ENCODE measurements at regions not wholly inside any gene's neighbourhood (a gene's known extent, or its start where the extent isn't known, plus 50 kb on each side); places are given as distances from the start of the nearest gene placed in this dataset.
"Not testable (repeated sequence)": the region's sequence is repeated elsewhere in the genome, so short reads cannot be mapped to it uniquely, and the experiment has no call there.

- H3K36me3 ChIP-seq, result no peaks in the 10 kb centered on the region
- no peaks in the 10 kb centered on the region for H3K4me1 ChIP-seq
- DNase-seq (no peak), ATAC-seq (no peak)
- TF ChIP-seq CTCF (IDR thresholded peaks at IDR 0.05), result no peak
- no peak overlapping the region for H3K4me3 ChIP-seq
- H3K27ac ChIP-seq, result no peak overlapping the region
- H3K27me3 ChIP-seq (ENCODE audit: low read depth), result no peaks in the 10 kb centered on the region
- intact Hi-C loops (cut with DNase I), result no loop called here
- H3K9me3 ChIP-seq, result peaks cover 14% of the 10 kb centered on the region
These were observed 724.6 kb upstream of the NRP1 start for GRCh38 chr10:34058845-34059614.

DNA sequence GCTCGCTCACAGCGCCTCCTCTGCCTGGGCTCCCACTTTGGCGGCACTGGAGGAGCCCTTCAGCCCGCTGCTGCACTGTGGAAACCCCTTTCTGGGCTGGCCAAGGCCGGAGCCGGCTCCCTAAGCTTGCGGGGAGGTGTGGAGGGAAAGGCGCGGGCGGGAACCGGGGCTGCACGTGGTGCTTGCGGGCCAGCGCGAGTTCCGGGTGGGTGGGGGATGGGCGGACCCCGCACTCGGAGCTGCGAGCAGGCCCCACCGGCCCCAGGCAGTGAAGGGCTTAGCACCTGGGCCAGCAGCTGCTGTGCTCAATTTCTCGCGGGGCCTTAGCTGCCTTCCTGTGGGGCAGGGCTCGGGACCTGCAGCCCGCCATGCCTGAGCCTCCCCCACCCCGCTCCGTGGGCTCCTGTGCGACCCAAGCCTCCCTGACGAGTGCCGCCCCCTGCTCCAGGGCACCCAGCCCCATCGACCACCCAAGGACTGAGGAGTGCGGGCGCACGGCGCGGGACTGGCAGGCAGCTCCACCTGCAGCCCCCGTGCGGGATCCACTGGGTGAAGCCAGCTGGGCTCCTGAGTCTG lies 721.0 kb upstream of the NRP1 start:
- H3K27ac ChIP-seq; H3K4me1 ChIP-seq; ATAC-seq; H3K27me3 ChIP-seq (ENCODE audit: low read depth); H3K4me3 ChIP-seq; H3K9me3 ChIP-seq; H3K36me3 ChIP-seq; intact Hi-C loops (cut with DNase I); DNase-seq: not testable (repeated sequence)

- Histone ChIP-seq H3K9me3 (no peaks in the 10 kb centered on the region), H3K4me3 (no peak overlapping the region), H3K27ac (no peak overlapping the region), H3K36me3 (no peaks in the 10 kb centered on the region), H3K4me1 (no peaks in the 10 kb centered on the region), H3K27me3 (ENCODE audit: low read depth) (no peaks in the 10 kb centered on the region)
- ATAC-seq (no peak), DNase-seq (no peak)
- intact Hi-C loops (cut with DNase I), result no loop called here
- no peak for TF ChIP-seq CTCF (IDR thresholded peaks at IDR 0.05)
These were observed 715.4 kb upstream of the NRP1 start for GRCh38 chr10:34049887-34050286.

- intact Hi-C loops (cut with DNase I), result no loop called here
- no peaks in the 10 kb centered on the region for H3K9me3 ChIP-seq
These were observed 715.0 kb upstream of the NRP1 start for GRCh38 chr10:34049469-34049868.

GRCh38 chr10:34047389-34047788 lies 712.9 kb upstream of the NRP1 start:
- intact Hi-C loops (cut with DNase I), result no loop called here
- ATAC-seq (no peak), DNase-seq (no peak)
- Histone ChIP-seq H3K27ac (no peak overlapping the region), H3K36me3 (no peaks in the 10 kb centered on the region), H3K4me1 (no peaks in the 10 kb centered on the region), H3K9me3 (no peaks in the 10 kb centered on the region), H3K4me3 (no peak overlapping the region), H3K27me3 (ENCODE audit: low read depth) (no peaks in the 10 kb centered on the region)
- no peak for TF ChIP-seq CTCF (IDR thresholded peaks at IDR 0.05)

More at GRCh38 chr10:34049469-34049868, 715.0 kb upstream of the NRP1 start:
- ATAC-seq, result no peak
- no peak for TF ChIP-seq CTCF (IDR thresholded peaks at IDR 0.05)
- no peaks in the 10 kb centered on the region for H3K36me3 ChIP-seq
- no peak overlapping the region for H3K4me3 ChIP-seq
- DNase-seq, result no peak
- H3K27ac ChIP-seq, result no peak overlapping the region
- no peaks in the 10 kb centered on the region for H3K4me1 ChIP-seq
- H3K27me3 ChIP-seq (ENCODE audit: low read depth), result no peaks in the 10 kb centered on the region

- Histone ChIP-seq H3K9me3 (no peaks in the 10 kb centered on the region), H3K4me3 (no peak overlapping the region), H3K27ac (no peak overlapping the region), H3K36me3 (no peaks in the 10 kb centered on the region), H3K4me1 (no peaks in the 10 kb centered on the region), H3K27me3 (ENCODE audit: low read depth) (no peaks in the 10 kb centered on the region)
- no peak for DNase-seq
- intact Hi-C loops (cut with DNase I), result no loop called here
- ATAC-seq, result no peak
- no peak for TF ChIP-seq CTCF (IDR thresholded peaks at IDR 0.05)
These were observed 712.1 kb upstream of the NRP1 start for GRCh38 chr10:34046506-34047034.

All from lower lobe of right lung (tissue), 2 donors.